GM23338 (cell line): ENCODE measurements at regions not wholly inside any gene's neighbourhood (a gene's known extent, or its start where the extent isn't known, plus 50 kb on each side); places are given as distances from the start of the nearest gene placed in this dataset.

ENCODE experiments used
- CREB1 ChIP-seq: fragments of 250-450 bp; sonication (Bioruptor Pico); IDR thresholded peaks from 2 replicates; pipeline ENCODE4 v1.5.0; 2020; ENCODE audit warnings: low read depth, mild to moderate bottlenecking, moderate library complexity
- CTCF ChIP-seq, 2 experiments: fragments of 200-600 bp in 1 of 2; sonication (generic) in 1 of 2; conservative IDR thresholded peaks; 2 replicates each; pipeline versions ENCODE4 v1.5.1 to v1.6.1; 2016 to 2017; ENCODE audit warnings: antibody characterized with exemption in 2 of 2, low read depth in 2 of 2, mild to moderate bottlenecking in 2 of 2, moderate library complexity in 1 of 2
- ETS1 ChIP-seq: IDR thresholded peaks from 2 replicates; pipeline ENCODE4 v1.6.1; 2016; ENCODE audit warnings: antibody characterized with exemption
- EZH2 ChIP-seq: fragments of 200-600 bp; sonication (generic); IDR thresholded peaks from one replicate; pipeline ENCODE4 v1.8.0; 2017; ENCODE audit warnings: antibody characterized with exemption, mild to moderate bottlenecking, low read depth; ENCODE audit not compliant: unreplicated experiment
- EZH2phosphoT487 ChIP-seq: fragments of 200-600 bp; sonication (generic); IDR thresholded peaks from one replicate; pipeline ENCODE4 v1.8.1; 2018; ENCODE audit warnings: antibody characterized with exemption; ENCODE audit not compliant: unreplicated experiment
- POLR2AphosphoS5 ChIP-seq: IDR thresholded peaks from 2 replicates; pipeline ENCODE4 v1.6.1; 2016; ENCODE audit warnings: antibody characterized with exemption, low read depth
- REST ChIP-seq: IDR thresholded peaks from one replicate; pipeline ENCODE4 v1.6.1; 2018; ENCODE audit warnings: antibody characterized with exemption; ENCODE audit not compliant: unreplicated experiment
- ZNF331 ChIP-seq: fragments of 250-450 bp; sonication (Bioruptor Pico); IDR thresholded peaks from 2 replicates; pipeline ENCODE4 v1.5.0; 2020; ENCODE audit warnings: low read depth, mild to moderate bottlenecking, moderate library complexity

GRCh38 chr15:70375006-70375431 lies 277.3 kb upstream of the TLE3 start:
- TF ChIP-seq REST = no peak
- no peak for TF ChIP-seq ZNF331 (CRISPR knock-in tag)
- no peak for TF ChIP-seq CTCF (conservative IDR thresholded peaks at IDR 0.05; ENCODE audit: low read depth in 2 of 2)
- no peak for TF ChIP-seq EZH2
- no peak for TF ChIP-seq EZH2phosphoT487
- TF ChIP-seq POLR2AphosphoS5 = no peak
- TF ChIP-seq ETS1 = no peak
- no peak for TF ChIP-seq CREB1 (CRISPR knock-in tag)
